ENCODE measurements at regions not wholly inside any gene's neighbourhood (a gene's known extent, or its start where the extent isn't known, plus 50 kb on each side); places are given as distances from the start of the nearest gene placed in this dataset.

DNA sequence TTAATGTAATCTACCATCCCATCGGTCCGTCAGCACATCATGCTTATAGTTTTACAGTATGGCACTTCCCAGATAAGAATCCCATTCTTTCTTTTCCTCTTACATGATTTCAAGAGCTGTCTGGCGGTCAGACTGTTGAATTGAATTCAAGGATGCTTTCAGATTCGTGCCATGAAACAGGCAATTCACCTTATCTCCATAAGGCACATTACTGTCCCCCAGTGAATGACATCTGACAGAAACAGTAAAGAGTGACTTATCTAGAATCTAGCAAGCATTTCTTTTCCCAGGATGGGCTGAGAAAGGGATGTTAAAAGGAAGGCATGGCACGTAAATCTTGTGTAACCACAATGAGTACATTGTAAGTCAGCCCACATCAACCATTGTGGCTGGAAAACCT, 61.1 kb upstream of the SEM1 start:
- Histone ChIP-seq H3K4me3 (replicated peaks; ENCODE audit: low read depth, low read length) (no peak overlapping the region), H3K27me3 (replicated peaks; ENCODE audit: control insufficient read depth, insufficient read depth, low read length) (no peaks in the 10 kb centered on the region; the same call in 1 of the 2 replicates), H3K36me3 (ENCODE audit: control insufficient read depth, insufficient read depth, low read length) (no peaks in the 10 kb centered on the region)
- TF ChIP-seq, protein P1, sequence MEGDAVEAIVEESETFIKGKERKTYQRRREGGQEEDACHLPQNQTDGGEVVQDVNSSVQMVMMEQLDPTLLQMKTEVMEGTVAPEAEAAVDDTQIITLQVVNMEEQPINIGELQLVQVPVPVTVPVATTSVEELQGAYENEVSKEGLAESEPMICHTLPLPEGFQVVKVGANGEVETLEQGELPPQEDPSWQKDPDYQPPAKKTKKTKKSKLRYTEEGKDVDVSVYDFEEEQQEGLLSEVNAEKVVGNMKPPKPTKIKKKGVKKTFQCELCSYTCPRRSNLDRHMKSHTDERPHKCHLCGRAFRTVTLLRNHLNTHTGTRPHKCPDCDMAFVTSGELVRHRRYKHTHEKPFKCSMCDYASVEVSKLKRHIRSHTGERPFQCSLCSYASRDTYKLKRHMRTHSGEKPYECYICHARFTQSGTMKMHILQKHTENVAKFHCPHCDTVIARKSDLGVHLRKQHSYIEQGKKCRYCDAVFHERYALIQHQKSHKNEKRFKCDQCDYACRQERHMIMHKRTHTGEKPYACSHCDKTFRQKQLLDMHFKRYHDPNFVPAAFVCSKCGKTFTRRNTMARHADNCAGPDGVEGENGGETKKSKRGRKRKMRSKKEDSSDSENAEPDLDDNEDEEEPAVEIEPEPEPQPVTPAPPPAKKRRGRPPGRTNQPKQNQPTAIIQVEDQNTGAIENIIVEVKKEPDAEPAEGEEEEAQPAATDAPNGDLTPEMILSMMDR (IDR thresholded peaks at IDR 0.05; ENCODE audit: insufficient read depth, low read length, poor library complexity, severe bottlenecking), result no peak
- no peak for DNase-seq (ENCODE audit: extremely low read depth, insufficient read length)

DNA sequence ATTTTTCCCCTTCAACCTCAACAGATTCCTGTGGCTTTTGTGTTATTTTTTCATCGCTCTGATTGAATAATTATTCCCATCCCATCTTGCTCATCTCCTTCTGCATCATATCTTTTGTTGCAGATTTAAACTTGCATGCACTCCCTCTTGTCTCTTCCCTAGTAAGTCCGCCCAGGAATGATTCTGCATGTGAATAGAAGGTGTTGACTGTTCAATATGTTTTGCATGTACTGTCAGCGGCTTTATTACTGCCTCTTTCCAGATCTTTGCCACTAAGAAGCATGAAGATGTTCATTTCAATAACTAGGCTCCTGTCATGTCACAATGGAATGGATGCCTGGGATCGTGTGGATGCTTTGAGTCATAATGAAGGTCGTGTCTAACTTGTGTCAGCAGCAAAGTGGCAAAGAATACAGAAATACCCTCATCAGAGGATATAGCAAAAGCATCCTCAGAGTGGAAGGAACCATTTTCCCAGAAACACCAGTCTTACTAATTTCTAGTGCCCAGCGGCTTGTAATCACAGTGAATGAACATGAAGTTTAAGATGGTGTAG, 62.6 kb upstream of the SEM1 start:
- H3K4me3 ChIP-seq (replicated peaks; ENCODE audit: low read depth, low read length), result no peak overlapping the region
- no peak for DNase-seq (ENCODE audit: extremely low read depth, insufficient read length)
- no peaks in the 10 kb centered on the region for H3K36me3 ChIP-seq (ENCODE audit: control insufficient read depth, insufficient read depth, low read length)
- H3K27me3 ChIP-seq (replicated peaks; ENCODE audit: control insufficient read depth, insufficient read depth, low read length), result no peaks in the 10 kb centered on the region
- TF ChIP-seq, protein P1 (IDR thresholded peaks at IDR 0.05; ENCODE audit: insufficient read depth, low read length, poor library complexity, severe bottlenecking), result no peak

DNA sequence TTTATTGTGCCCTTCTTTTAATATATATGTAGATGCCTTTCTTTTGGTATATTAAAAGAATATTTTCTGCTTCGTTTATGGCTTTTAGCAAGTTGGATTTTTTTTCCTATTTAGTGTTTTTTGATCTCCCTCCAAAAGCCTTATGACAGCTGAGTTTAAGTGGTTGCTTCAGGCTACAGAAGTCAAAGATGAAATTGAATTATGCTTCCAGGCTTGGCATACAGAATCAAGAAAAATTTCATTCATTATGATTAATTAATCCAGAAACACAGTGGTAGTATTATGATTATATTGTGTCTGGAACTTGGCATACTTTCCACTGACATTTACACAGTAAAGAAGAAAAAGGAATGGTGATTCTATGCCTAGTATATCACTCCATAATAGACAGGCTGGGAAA, 63.8 kb upstream of the SEM1 start:
- DNase-seq (ENCODE audit: extremely low read depth, insufficient read length), result no peak
- Histone ChIP-seq H3K27me3 (replicated peaks; ENCODE audit: control insufficient read depth, insufficient read depth, low read length) (no peaks in the 10 kb centered on the region), H3K36me3 (ENCODE audit: control insufficient read depth, insufficient read depth, low read length) (no peaks in the 10 kb centered on the region), H3K4me3 (replicated peaks; ENCODE audit: low read depth, low read length) (no peak overlapping the region)
- TF ChIP-seq, protein P1 (IDR thresholded peaks at IDR 0.05; ENCODE audit: insufficient read depth, low read length, poor library complexity, severe bottlenecking), result no peak

DNA sequence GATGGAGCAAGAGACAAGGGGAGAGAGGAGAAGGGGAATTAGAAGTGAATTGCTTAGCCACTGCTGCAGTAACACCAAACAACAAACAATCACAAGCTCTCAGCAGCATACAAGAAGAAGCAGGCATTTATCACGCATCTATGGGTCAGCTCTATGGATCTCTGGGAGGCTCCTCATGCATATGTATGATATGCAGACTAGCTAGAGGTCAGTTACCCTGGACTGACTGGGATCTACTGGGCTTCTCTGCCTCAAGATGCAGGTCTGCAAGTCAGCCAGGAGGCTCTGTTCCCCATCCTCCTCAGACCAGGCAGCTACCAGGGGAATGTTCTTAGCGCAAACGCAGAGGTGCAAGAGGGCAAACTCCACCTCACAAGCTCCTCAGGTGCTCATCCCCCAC, 64.7 kb upstream of the SEM1 start:
- H3K36me3 ChIP-seq (ENCODE audit: control insufficient read depth, insufficient read depth, low read length), result no peaks in the 10 kb centered on the region
- H3K27me3 ChIP-seq (replicated peaks; ENCODE audit: control insufficient read depth, insufficient read depth, low read length), result no peaks in the 10 kb centered on the region
- TF ChIP-seq, protein P1 (IDR thresholded peaks at IDR 0.05; ENCODE audit: insufficient read depth, low read length, poor library complexity, severe bottlenecking), result no peak
- no peak overlapping the region for H3K4me3 ChIP-seq (replicated peaks; ENCODE audit: low read depth, low read length)
- no peak for DNase-seq (ENCODE audit: extremely low read depth, insufficient read length)

DNA sequence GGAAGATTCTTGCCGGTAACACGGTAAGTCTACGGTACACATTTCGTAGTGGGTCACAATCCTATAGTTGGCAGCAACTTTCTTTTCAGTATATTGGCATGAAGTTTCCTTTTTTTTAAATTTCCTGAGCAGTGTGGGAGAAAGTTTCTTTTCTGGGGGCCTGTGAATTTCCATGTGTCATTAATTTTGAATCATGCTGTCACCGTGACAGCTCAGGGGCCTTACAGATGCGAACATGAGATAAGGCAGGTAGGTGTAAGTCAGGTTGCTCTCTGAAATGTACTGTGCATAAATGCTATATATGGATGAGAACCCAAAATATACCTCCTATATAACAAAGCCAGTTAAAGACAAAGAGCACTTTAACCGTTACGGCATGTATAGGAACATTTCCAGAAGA, 65.4 kb upstream of the SEM1 start:
- H3K36me3 ChIP-seq (ENCODE audit: control insufficient read depth, insufficient read depth, low read length), result no peaks in the 10 kb centered on the region
- H3K27me3 ChIP-seq (replicated peaks; ENCODE audit: control insufficient read depth, insufficient read depth, low read length), result no peaks in the 10 kb centered on the region
- DNase-seq (ENCODE audit: extremely low read depth, insufficient read length), result no peak
- no peak overlapping the region for H3K4me3 ChIP-seq (replicated peaks; ENCODE audit: low read depth, low read length)
- TF ChIP-seq, protein P1 (IDR thresholded peaks at IDR 0.05; ENCODE audit: insufficient read depth, low read length, poor library complexity, severe bottlenecking), result no peak

DNA sequence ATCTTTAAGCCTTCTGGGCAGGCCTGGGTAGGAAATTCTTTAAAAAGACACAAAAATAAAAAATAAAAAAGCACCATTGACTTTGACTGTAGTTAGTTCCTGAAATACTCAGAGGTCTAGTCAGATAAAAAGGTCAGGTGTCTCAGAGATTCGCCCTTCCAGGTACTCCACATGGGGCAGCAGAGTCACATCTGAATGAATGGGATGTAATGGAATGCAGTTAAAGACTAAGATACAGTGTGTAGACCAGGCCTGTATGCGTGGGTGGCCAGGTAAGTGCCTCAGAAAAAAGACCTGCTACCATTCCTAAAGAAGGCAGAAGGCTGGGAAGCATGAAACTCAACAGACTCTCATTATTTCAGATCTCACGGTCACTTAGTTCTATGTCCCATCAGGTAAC, 68.6 kb upstream of the SEM1 start:
- H3K4me3 ChIP-seq (replicated peaks; ENCODE audit: low read depth, low read length), result no peak overlapping the region
- no peak for DNase-seq (ENCODE audit: extremely low read depth, insufficient read length)
- H3K27me3 ChIP-seq (replicated peaks; ENCODE audit: control insufficient read depth, insufficient read depth, low read length), result no peaks in the 10 kb centered on the region
- TF ChIP-seq, protein P1 (IDR thresholded peaks at IDR 0.05; ENCODE audit: insufficient read depth, low read length, poor library complexity, severe bottlenecking), result peak; percentile 20
- no peaks in the 10 kb centered on the region for H3K36me3 ChIP-seq (ENCODE audit: control insufficient read depth, insufficient read depth, low read length)
